Testis (tissue), 2 donors: ENCODE measurements at regions not wholly inside any gene's neighbourhood (a gene's known extent, or its start where the extent isn't known, plus 50 kb on each side); places are given as distances from the start of the nearest gene placed in this dataset.

ENCODE experiments used
- POLR2A ChIP-seq: fragments of 450-650 bp; IDR thresholded peaks from one replicate; pipeline ENCODE4 v1.6.1; 2017; ENCODE audit warnings: antibody characterized with exemption, mild to moderate bottlenecking, moderate library complexity
- TF ChIP-seq, protein P1 (sequence below), 3 experiments: fragments of 450-650 bp in 2 of 3; fragments of 200-600 bp in 1 of 3; sonication (generic) in 1 of 3; IDR thresholded peaks; one replicate each; pipeline ENCODE4 v1.5.1; 2016 to 2019; ENCODE audit warnings: antibody characterized with exemption in 3 of 3, mild to moderate bottlenecking in 2 of 3, moderate library complexity in 1 of 3

DNA sequence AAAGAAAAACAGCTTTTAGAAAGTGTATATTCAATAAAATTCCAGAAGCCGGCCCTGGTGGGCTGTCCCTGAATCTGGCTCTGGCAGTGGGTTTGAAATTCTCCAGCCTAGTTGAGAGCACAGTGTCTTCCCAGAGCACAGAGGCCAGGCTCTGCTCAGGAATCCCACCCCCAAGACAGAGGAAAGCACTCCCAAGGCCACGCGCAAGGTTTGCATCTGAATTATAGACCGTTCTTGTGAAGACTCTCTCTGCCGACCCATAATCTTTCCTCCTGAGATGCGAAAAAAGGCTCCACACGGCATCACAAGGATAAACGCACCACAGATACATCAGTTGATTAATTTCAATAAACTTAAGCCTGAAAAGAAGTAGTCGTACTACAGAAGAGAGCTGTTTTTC lies 342.2 kb downstream of the CMPK2 start:
- TF ChIP-seq, protein P1, sequence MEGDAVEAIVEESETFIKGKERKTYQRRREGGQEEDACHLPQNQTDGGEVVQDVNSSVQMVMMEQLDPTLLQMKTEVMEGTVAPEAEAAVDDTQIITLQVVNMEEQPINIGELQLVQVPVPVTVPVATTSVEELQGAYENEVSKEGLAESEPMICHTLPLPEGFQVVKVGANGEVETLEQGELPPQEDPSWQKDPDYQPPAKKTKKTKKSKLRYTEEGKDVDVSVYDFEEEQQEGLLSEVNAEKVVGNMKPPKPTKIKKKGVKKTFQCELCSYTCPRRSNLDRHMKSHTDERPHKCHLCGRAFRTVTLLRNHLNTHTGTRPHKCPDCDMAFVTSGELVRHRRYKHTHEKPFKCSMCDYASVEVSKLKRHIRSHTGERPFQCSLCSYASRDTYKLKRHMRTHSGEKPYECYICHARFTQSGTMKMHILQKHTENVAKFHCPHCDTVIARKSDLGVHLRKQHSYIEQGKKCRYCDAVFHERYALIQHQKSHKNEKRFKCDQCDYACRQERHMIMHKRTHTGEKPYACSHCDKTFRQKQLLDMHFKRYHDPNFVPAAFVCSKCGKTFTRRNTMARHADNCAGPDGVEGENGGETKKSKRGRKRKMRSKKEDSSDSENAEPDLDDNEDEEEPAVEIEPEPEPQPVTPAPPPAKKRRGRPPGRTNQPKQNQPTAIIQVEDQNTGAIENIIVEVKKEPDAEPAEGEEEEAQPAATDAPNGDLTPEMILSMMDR (IDR thresholded peaks at IDR 0.05): no peak
- TF ChIP-seq POLR2A: no peak
